ENCODE measurements at regions not wholly inside any gene's neighbourhood (a gene's known extent, or its start where the extent isn't known, plus 50 kb on each side); places are given as distances from the start of the nearest gene placed in this dataset.

- H3K9me3 ChIP-seq, result no peaks in the 10 kb centered on the region
- H3K27me3 ChIP-seq, result peaks cover 0 to 3% (median 0%) of the 10 kb centered on the region in 4 donors
- no peak for DNase-seq (ENCODE audit: extremely low spot score)
- H3K4me3 ChIP-seq, result no peak overlapping the region
- TF ChIP-seq EP300 (IDR thresholded peaks at IDR 0.05) (no peak), POLR2A (IDR thresholded peaks at IDR 0.05; ENCODE audit: low read depth) (no peak), POLR2AphosphoS5 (IDR thresholded peaks at IDR 0.05) (no peak)
- TF ChIP-seq, protein P1, sequence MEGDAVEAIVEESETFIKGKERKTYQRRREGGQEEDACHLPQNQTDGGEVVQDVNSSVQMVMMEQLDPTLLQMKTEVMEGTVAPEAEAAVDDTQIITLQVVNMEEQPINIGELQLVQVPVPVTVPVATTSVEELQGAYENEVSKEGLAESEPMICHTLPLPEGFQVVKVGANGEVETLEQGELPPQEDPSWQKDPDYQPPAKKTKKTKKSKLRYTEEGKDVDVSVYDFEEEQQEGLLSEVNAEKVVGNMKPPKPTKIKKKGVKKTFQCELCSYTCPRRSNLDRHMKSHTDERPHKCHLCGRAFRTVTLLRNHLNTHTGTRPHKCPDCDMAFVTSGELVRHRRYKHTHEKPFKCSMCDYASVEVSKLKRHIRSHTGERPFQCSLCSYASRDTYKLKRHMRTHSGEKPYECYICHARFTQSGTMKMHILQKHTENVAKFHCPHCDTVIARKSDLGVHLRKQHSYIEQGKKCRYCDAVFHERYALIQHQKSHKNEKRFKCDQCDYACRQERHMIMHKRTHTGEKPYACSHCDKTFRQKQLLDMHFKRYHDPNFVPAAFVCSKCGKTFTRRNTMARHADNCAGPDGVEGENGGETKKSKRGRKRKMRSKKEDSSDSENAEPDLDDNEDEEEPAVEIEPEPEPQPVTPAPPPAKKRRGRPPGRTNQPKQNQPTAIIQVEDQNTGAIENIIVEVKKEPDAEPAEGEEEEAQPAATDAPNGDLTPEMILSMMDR (IDR thresholded peaks at IDR 0.05), result no peak
- intact Hi-C loops (cut with DNase I), result no loop called here
- peaks cover 6 to 8% (median 6%) of the 10 kb centered on the region in 4 donors for H3K4me1 ChIP-seq
- WGBS, result 85% methylated on average over 7 of the region's 7 CpGs
- H3K27ac ChIP-seq (replicated peaks in 1 of 4), result no peak overlapping the region
- H3K36me3 ChIP-seq, result no peaks in the 10 kb centered on the region
Measured at GRCh38 chr13:106623799-106624460, 56.0 kb upstream of the ARGLU1 start.

- Histone ChIP-seq H3K9me3 (no peaks in the 10 kb centered on the region), H3K27me3 (peaks cover 0 to 3% (median 0%) of the 10 kb centered on the region in 4 donors), H3K4me1 (peaks cover 6 to 8% (median 6%) of the 10 kb centered on the region in 4 donors), H3K4me3 (no peak overlapping the region), H3K27ac (replicated peaks in 1 of 4) (no peak overlapping the region), H3K36me3 (no peaks in the 10 kb centered on the region)
- 87% methylated on average over 1 of the region's 1 CpG for WGBS
- intact Hi-C loops (cut with DNase I), result no loop called here
- no peak for DNase-seq (ENCODE audit: extremely low spot score)
- no peak for TF ChIP-seq POLR2AphosphoS5 (IDR thresholded peaks at IDR 0.05)
- TF ChIP-seq, protein P1 (IDR thresholded peaks at IDR 0.05), result no peak
- no peak for TF ChIP-seq POLR2A (IDR thresholded peaks at IDR 0.05; ENCODE audit: low read depth)
- no peak for TF ChIP-seq EP300 (IDR thresholded peaks at IDR 0.05)
Measured at GRCh38 chr13:106621833-106622232, 53.9 kb upstream of the ARGLU1 start.

DNA sequence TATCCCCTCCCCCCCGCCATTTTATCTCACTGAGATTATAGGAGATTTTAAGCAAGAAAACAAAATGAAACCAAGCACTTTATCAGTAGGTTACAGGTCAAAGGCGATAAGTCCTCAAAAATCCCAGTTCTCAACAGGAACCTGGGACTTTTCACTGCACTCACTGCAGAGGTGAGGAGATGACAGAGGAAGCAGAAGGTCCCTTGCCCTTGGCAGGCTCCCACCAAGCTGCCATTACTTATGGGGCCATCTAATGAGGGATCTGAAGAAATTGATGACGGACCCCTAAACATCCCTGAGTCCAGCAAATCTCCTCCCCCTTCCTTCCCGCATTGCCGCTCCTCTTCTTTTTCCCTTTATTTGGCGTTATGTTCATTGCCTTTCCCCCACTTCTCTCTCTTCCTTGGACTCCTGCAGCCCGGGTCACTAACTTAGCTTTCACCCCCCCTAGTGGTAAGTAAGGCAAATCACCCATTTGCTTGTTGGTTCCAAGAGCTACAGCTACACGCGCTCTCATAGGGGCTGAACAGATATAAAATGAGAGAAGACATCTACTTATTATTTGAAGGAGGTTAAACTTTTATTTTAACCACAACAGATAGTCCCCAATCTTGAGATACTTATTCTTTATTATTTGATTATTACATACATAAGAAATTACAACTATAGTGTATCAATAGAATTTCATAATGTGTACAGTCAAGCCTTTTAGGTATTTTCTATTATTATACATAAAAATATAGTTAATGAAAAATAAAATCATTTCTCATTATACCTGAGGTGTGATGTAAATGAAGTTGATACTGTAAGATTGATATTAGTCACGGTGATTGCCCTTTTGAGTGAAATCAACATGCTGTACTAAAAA is 52.0 kb upstream of the ARGLU1 start:
- no peaks in the 10 kb centered on the region for H3K36me3 ChIP-seq
- H3K27me3 ChIP-seq, result peaks cover 0 to 3% (median 0%) of the 10 kb centered on the region in 4 donors
- DNase-seq (ENCODE audit: extremely low spot score), result no peak
- no peaks in the 10 kb centered on the region for H3K9me3 ChIP-seq
- peaks cover 6 to 8% (median 6%) of the 10 kb centered on the region in 4 donors for H3K4me1 ChIP-seq
- H3K4me3 ChIP-seq, result no peak overlapping the region
- TF ChIP-seq POLR2A (IDR thresholded peaks at IDR 0.05; ENCODE audit: low read depth) (no peak), EP300 (IDR thresholded peaks at IDR 0.05) (no peak), POLR2AphosphoS5 (IDR thresholded peaks at IDR 0.05) (no peak)
- TF ChIP-seq, protein P1 (IDR thresholded peaks at IDR 0.05), result peak; percentile 66 to 81 (median 74)
- intact Hi-C loops (cut with DNase I), result loop anchor here (5.0 kb wide), 1 partner anchor 88 kb away; no protein-coding TSS in a partner anchor
- no peak overlapping the region for H3K27ac ChIP-seq (replicated peaks in 1 of 4)
- WGBS, result 36% methylated on average over 10 of the region's 10 CpGs

Small RNA genes lying in the stretch of these regions (small RNA-seq; reads per million reads assigned to genes)
- gene MIR1267 (0 reads per million in 3 donors), gene SNORD31B (0 to 0.34 (median 0.25) reads per million in 3 donors)
